GM12878 (cell line): ENCODE measurements at regions not wholly inside any gene's neighbourhood (a gene's known extent, or its start where the extent isn't known, plus 50 kb on each side); places are given as distances from the start of the nearest gene placed in this dataset.

Experiments used
- JUNB ChIP-seq: IDR thresholded peaks from 2 replicates; pipeline ENCODE4 v1.6.1; 2016; ENCODE audit warnings: antibody characterized with exemption, mild to moderate bottlenecking
- LARP7 ChIP-seq: fragments of 450-650 bp; IDR thresholded peaks from 2 replicates; pipeline ENCODE4 v1.6.1; 2017; ENCODE audit warnings: mild to moderate bottlenecking
- NFYB ChIP-seq: IDR thresholded peaks from 2 replicates; pipeline ENCODE4 v1.6.1; 2011; ENCODE audit warnings: low read depth, mild to moderate bottlenecking, low read length, improper control_type of control experiment, moderate library complexity; ENCODE audit not compliant: insufficient read depth
- RAD21 ChIP-seq: IDR thresholded peaks from 2 replicates; pipeline ENCODE4 v1.6.1; 2011; ENCODE audit warnings: mild to moderate bottlenecking, low read depth, low read length, moderate library complexity; ENCODE audit not compliant: insufficient read depth
- SIN3A ChIP-seq: IDR thresholded peaks from 2 replicates; pipeline ENCODE4 v1.6.1; 2012; ENCODE audit warnings: low read depth, low read length, improper control_type of control experiment
- TF ChIP-seq, protein P1 (sequence below): IDR thresholded peaks from 2 replicates; pipeline ENCODE4 v1.6.1; 2012; ENCODE audit warnings: mild to moderate bottlenecking, low read depth, low read length
- TF ChIP-seq, protein P2 (sequence below): IDR thresholded peaks from 2 replicates; pipeline ENCODE4 v1.6.1; 2011; ENCODE audit warnings: low read depth, mild to moderate bottlenecking, low read length, moderate library complexity, borderline replicate concordance; ENCODE audit errors: extremely low read depth

DNA sequence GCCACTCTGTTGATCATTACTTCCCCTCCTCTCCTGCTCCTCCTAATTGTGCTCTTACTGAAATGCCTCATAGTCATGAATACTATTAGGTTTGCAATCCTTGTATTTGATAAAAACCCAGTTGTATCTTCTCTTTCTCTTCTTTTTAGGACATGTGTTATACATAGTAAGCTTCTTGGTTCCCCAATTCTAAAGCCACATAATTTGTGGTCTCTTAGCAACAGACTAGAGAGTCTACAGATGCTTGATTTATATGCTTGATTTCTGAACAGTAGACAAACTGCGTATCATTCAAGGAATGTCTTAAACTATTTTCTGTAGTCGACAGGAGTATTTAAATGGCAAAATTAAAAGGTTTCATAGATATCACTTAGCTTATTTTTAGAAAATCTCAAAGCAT is 1598.9 kb downstream of the PLA2G4A start:
- TF ChIP-seq NFYB (no peak), RAD21 (no peak), JUNB (no peak), SIN3A (no peak), LARP7 (no peak)
- TF ChIP-seq, protein P1, sequence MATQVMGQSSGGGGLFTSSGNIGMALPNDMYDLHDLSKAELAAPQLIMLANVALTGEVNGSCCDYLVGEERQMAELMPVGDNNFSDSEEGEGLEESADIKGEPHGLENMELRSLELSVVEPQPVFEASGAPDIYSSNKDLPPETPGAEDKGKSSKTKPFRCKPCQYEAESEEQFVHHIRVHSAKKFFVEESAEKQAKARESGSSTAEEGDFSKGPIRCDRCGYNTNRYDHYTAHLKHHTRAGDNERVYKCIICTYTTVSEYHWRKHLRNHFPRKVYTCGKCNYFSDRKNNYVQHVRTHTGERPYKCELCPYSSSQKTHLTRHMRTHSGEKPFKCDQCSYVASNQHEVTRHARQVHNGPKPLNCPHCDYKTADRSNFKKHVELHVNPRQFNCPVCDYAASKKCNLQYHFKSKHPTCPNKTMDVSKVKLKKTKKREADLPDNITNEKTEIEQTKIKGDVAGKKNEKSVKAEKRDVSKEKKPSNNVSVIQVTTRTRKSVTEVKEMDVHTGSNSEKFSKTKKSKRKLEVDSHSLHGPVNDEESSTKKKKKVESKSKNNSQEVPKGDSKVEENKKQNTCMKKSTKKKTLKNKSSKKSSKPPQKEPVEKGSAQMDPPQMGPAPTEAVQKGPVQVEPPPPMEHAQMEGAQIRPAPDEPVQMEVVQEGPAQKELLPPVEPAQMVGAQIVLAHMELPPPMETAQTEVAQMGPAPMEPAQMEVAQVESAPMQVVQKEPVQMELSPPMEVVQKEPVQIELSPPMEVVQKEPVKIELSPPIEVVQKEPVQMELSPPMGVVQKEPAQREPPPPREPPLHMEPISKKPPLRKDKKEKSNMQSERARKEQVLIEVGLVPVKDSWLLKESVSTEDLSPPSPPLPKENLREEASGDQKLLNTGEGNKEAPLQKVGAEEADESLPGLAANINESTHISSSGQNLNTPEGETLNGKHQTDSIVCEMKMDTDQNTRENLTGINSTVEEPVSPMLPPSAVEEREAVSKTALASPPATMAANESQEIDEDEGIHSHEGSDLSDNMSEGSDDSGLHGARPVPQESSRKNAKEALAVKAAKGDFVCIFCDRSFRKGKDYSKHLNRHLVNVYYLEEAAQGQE: no peak
- TF ChIP-seq, protein P2, sequence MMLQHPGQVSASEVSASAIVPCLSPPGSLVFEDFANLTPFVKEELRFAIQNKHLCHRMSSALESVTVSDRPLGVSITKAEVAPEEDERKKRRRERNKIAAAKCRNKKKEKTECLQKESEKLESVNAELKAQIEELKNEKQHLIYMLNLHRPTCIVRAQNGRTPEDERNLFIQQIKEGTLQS: no peak
